Mesothelial cell of epicardium (in vitro differentiated cells): ENCODE measurements at regions not wholly inside any gene's neighbourhood (a gene's known extent, or its start where the extent isn't known, plus 50 kb on each side); places are given as distances from the start of the nearest gene placed in this dataset.

ENCODE experiments used
- DNase-seq, 2 experiments: peaks; one replicate each; pipeline ENCODE4 v3.0.0; 2021; ENCODE audit warnings: low spot score in 2 of 2; ENCODE audit not compliant: unreplicated experiment in 2 of 2
- H3K27ac Mint-ChIP-seq: 2 replicates; pipeline ENCODE4 v1.8.0; 2021; ENCODE audit warnings: mixed read lengths
- H3K27me3 Mint-ChIP-seq: 2 replicates; pipeline ENCODE4 v1.8.0; 2021; ENCODE audit warnings: low read depth, mixed read lengths
- H3K36me3 Mint-ChIP-seq: 2 replicates; pipeline ENCODE4 v1.8.0; 2021; ENCODE audit warnings: mixed read lengths
- H3K4me1 Mint-ChIP-seq: 2 replicates; pipeline ENCODE4 v1.8.0; 2021; ENCODE audit warnings: mixed read lengths
- H3K4me3 Mint-ChIP-seq: 2 replicates; pipeline ENCODE4 v1.8.0; 2021; ENCODE audit warnings: mild to moderate bottlenecking, moderate library complexity, mixed read lengths
- H3K9me3 Mint-ChIP-seq: 2 replicates; pipeline ENCODE4 v1.8.0; 2021; ENCODE audit warnings: mixed read lengths
- TF ChIP-seq, protein P1 (sequence below): fragments of 200-600 bp; sonication (generic); IDR thresholded peaks from one replicate; pipeline ENCODE4 v1.5.0; 2021; ENCODE audit warnings: antibody characterized with exemption; ENCODE audit not compliant: unreplicated experiment

DNA sequence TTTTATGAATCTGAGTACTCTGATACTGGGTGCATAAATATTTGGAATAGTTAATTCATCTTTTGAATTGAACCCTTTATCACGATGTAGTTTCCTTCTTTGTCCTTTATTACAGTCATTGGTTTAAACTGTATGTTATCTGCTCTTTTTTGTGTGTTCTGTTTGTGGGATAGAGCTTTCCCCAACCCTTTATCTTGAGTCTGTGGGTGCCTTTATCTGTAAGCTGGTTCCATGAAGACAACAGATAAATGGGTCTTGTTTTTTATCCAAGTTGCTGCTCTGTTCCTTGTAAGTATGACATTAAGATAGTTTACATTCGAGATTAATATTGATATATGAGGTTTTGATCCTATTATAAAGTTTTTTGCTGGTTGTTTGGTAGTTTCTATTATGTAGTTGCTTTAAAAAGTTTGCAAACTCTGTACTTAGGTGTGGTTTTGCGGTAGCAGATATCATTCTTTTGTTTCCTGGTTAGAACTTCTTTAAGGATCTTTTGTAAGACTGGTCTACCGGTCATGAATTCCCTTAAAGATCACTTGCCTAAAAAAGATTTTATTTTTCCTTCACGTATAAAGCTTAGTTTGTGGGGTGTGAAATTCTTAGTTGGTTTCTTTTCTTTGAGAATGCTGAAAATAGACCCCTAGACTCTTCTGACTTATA lies 1451.3 kb upstream of the SLC39A10 start:
- H3K27me3 Mint-ChIP-seq = no peaks in the 10 kb centered on the region
- no peaks in the 10 kb centered on the region for H3K36me3 Mint-ChIP-seq
- H3K27ac Mint-ChIP-seq = no peak overlapping the region
- no peak for DNase-seq
- no peak overlapping the region for H3K4me3 Mint-ChIP-seq
- H3K9me3 Mint-ChIP-seq = peaks cover 55% of the 10 kb centered on the region
- TF ChIP-seq, protein P1, sequence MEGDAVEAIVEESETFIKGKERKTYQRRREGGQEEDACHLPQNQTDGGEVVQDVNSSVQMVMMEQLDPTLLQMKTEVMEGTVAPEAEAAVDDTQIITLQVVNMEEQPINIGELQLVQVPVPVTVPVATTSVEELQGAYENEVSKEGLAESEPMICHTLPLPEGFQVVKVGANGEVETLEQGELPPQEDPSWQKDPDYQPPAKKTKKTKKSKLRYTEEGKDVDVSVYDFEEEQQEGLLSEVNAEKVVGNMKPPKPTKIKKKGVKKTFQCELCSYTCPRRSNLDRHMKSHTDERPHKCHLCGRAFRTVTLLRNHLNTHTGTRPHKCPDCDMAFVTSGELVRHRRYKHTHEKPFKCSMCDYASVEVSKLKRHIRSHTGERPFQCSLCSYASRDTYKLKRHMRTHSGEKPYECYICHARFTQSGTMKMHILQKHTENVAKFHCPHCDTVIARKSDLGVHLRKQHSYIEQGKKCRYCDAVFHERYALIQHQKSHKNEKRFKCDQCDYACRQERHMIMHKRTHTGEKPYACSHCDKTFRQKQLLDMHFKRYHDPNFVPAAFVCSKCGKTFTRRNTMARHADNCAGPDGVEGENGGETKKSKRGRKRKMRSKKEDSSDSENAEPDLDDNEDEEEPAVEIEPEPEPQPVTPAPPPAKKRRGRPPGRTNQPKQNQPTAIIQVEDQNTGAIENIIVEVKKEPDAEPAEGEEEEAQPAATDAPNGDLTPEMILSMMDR = no peak
- no peaks in the 10 kb centered on the region for H3K4me1 Mint-ChIP-seq

- no peak overlapping the region for H3K4me3 Mint-ChIP-seq
- TF ChIP-seq, protein P1 = no peak
- no peaks in the 10 kb centered on the region for H3K36me3 Mint-ChIP-seq
- H3K9me3 Mint-ChIP-seq = peaks cover 56% of the 10 kb centered on the region
- H3K4me1 Mint-ChIP-seq = no peaks in the 10 kb centered on the region
- no peak overlapping the region for H3K27ac Mint-ChIP-seq
- DNase-seq = no peak
- no peaks in the 10 kb centered on the region for H3K27me3 Mint-ChIP-seq
Observed at GRCh38 chr2:194203898-194204297, 1453.1 kb upstream of the SLC39A10 start.

DNA sequence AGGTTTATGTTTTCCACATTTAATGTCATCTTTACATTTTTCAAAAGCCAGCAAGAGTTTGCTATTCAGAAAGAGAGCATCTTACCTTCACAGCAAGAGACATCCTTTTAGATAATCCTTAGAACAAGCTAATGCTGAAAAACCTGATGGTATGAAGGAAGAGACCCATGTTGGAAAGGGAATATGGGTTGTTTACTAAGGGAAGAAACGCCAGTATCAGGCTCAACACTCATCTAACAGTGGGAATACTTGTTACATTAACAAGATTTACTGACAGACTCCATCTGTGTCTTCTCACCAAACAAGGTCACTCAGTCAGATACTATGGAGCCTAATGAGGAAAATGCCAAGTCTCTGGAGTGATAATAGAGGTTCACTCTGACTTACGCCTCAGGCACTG lies 1474.1 kb upstream of the SLC39A10 start:
- H3K4me1 Mint-ChIP-seq = no peaks in the 10 kb centered on the region
- H3K9me3 Mint-ChIP-seq = peaks cover 22% of the 10 kb centered on the region
- no peak for DNase-seq
- H3K27ac Mint-ChIP-seq = no peak overlapping the region
- TF ChIP-seq, protein P1 = no peak
- H3K36me3 Mint-ChIP-seq = no peaks in the 10 kb centered on the region
- H3K27me3 Mint-ChIP-seq = no peaks in the 10 kb centered on the region
- no peak overlapping the region for H3K4me3 Mint-ChIP-seq

GRCh38 chr2:194176134-194176533 lies 1480.9 kb upstream of the SLC39A10 start:
- TF ChIP-seq, protein P1 = no peak
- DNase-seq = no peak
- Mint-ChIP-seq H3K4me3 (no peak overlapping the region), H3K36me3 (peaks cover 3% of the 10 kb centered on the region), H3K4me1 (peaks cover 6% of the 10 kb centered on the region), H3K27ac (no peak overlapping the region), H3K27me3 (no peaks in the 10 kb centered on the region), H3K9me3 (peaks cover 14% of the 10 kb centered on the region)

GRCh38 chr2:194166818-194167217 lies 1490.2 kb upstream of the SLC39A10 start:
- peaks cover 5% of the 10 kb centered on the region for H3K9me3 Mint-ChIP-seq
- DNase-seq = no peak

More at GRCh38 chr2:194166818-194167217, 1490.2 kb upstream of the SLC39A10 start:
- H3K4me3 Mint-ChIP-seq = no peak overlapping the region
- H3K27ac Mint-ChIP-seq = no peak overlapping the region
- no peaks in the 10 kb centered on the region for H3K27me3 Mint-ChIP-seq
- H3K4me1 Mint-ChIP-seq = peaks cover 9% of the 10 kb centered on the region
- TF ChIP-seq, protein P1 = peak; percentile 66
- H3K36me3 Mint-ChIP-seq = no peaks in the 10 kb centered on the region
